Activated CD8-positive, alpha-beta memory T cell treated with anti-CD3 and anti-CD28 coated beads, Interleukin-2, amount 50 U/mL, for 24 hours (primary cell): ENCODE measurements at regions not wholly inside any gene's neighbourhood (a gene's known extent, or its start where the extent isn't known, plus 50 kb on each side); places are given as distances from the start of the nearest gene placed in this dataset.
"Not testable (repeated sequence)": the region's sequence is repeated elsewhere in the genome, so short reads cannot be mapped to it uniquely, and the experiment has no call there.

ENCODE experiments used
- DNase-seq: peaks from one replicate; pipeline ENCODE4 v3.0.0-alpha.2; 2020; ENCODE audit errors: extremely low read depth

DNA sequence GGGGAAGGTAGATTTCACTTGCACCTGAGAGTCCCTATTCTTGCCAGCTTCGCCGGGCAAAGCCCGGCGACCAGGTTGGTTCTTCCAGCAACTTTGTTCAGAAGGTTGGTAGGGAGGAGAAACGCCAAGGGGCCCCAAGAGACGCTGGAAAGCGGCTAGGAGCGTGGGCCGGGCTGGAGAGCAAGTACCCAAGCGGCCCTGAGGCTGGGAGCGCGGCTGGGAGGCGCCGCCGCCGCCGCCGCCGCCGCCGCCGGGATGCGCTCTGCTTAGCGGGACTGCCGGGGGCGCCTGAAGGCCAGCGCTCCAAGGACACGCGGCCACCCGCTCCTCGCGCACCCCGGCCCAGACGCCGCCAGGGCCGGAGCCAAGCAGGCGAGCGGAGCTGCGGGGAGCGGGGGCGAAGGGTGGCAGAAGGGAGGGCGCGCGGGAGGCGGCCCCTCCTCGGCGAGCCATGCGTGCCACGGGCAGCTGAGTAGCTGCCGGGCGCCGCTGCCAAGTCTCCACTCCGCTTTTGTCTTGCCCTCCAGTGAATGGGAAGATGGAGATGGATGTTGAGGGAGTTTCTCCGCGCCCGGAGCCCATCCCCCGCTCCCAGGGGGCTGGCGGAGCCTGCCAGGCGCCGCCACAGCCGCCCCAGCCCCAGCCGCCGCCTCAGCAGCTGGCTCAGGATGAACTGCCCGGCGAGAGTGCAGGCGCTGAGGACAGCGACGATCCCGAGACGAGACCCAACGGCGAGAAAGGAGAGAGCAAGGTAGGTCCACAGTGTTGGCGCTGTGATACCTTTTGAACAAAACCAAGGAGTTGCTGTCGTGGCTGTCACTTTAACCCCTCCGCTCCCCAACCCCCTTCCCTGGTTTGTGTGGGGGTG is 227.4 kb upstream of the AZI2 start:
- DNase-seq: no peak

DNA sequence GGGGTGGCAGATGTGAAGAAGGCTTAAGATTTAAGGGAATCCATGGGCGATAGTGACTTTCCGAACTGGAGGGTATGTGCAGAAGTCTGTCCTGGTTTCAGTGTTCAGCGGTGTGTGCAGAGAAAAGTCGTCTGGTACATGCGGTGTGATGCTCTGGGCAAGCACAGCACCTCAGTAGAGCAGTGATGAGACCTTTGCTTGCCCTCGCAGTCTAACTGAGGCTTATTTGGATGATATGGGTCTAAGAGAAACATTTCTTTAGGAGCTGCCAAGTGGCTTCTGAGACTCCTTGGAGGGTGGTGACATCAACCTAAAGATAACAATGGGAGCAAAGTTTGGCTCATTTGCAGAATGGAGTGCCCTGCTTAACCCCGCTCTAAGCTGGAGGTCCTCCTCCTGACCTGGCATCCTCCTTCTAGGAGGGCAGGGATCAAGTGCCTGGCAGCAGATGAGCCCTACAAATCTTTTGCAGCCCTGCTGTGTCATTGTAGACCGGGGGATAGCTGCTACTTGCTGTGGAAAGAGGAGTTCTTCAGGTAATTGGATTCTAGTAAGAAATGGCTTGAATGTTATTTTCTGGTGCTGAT is 228.1 kb upstream of the AZI2 start:
- no peak for DNase-seq

DNA sequence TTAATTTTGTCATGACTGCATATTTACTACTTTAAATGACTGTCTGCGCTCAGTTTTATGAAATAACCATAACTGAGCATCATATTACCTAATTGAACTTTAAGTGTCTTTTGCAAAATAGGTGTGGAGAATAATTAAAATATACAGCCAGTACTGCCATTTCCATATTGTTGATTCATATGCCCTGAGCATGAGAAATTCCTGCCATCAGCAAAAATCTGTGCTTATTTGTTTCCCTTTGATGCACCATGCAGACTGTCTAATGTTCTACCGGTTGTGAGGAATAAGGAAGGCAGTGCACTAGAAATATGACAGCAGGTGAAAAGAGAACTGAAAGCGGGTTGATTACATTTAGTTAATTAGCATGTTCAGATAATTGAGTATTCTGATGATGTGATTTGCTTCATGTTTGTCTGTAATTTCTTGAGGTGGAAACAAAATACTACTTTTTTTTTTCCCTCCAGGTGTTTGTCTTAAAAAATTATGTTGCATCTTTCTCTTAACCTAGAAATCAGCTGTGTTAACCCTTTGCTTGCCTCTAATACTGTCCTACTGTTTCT is 229.4 kb upstream of the AZI2 start:
- DNase-seq: no peak

DNA sequence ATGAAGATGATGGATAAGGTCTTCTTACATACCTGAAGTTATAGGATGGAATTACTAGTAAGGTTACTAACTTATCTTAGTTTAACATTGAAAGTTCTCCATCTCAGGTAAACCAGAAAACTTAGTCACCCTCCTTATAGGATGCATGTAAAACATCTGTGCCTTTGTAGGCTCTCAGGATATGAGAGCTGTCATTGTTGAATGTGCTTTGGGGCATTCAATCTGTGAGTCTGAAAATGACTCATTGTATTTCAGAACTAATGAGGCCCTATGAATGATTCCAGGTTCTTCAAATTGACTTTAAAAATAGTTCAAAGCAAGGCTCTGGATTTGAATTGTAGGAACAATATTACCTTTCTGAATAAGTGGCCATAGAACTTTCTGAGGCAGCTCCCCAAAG is 237.7 kb upstream of the AZI2 start:
- no peak for DNase-seq

DNA sequence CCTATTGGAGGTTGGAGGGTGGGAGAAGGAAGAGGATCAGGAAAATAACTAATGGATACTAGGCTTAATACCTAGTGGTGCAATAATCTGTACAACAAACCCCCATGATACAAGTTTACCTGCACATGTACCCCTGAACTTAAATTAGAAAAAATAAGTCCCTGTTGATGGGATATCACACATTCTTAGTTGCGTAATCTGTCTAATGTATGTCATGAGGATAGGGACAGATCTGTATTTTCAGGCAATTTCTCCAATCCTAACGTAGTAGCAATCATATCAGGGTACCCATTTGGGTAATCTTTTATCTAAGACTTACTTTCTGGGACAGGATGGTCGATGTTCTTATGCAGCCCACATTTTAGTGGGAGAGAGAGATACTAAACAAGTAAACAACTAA is 239.1 kb upstream of the AZI2 start:
- DNase-seq: no peak

DNA sequence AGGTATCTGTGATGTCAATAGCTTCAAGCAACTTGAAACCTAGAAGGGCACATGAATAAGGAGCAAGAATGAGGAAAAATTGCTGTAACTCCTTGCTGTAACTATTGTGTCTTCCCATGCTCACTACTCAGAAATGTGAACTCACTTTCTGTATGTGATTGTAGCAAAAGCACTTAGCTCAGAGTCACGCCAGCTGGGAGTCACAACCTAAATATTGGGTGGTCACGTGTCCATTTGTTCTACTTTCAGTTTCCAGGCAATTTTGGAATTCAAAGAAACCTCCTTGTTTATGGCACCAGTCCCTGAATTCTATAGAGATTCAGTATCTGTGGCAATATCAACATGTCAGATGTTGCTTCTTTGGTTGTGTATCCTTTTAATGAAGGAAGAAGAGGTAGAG is 241.6 kb upstream of the AZI2 start:
- DNase-seq: no peak

DNA sequence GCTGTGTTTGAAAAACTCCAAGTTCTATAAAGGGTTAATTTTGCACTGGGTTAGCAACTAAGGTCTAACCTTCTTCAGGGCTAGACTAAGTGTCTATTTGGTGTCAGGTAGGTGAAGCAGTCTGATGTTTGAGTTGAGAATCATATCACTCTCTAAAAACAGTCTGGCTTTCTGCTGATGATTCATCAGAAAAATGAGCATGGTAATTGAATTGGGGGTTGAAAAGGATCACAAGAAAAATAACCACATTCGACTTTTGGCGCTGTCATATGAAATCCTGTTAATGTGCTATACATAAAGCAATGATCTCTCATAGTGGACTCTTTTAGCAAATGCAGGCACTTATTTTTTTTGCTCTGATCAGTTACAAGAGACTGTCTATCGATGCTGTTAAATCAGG is 242.2 kb upstream of the AZI2 start:
- DNase-seq: no peak

DNA sequence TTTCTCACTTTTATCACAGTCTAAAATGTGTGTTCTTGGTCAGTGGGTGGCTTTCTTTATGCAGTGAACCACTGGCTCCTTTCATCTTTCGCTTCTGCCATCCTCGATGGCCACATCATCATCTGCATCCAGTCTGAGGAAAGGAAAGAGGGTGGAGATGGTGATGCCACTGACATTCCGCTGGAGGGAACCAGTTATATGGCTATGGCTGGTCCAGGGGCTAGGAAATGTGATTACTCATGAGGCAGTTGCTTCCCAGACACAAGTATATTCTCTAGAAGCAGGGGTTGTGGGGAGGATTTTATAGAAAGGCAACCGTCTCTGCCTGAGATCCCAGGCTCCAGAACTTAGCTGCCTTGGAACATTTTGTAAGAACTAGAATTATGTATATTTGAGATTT is 246.7 kb upstream of the AZI2 start:
- DNase-seq: no peak

DNA sequence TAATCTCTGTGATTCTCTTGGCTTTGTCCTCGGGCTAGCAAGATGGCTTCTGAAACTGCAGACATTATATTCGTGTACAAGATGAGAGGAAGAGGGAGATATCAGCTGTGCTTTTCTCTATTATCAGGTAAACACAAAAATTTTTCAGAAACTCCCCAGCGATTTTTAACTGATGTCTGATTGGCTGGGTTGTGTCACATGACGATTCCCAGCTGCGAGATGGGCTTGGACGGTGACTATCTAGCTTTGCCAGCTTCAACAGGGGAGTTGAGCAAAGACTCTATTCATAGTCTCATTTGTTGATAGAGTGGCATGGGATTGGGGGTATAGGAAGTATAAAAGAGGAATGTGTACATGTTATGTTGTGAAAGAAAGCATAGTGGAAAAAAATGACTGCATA is 248.8 kb upstream of the AZI2 start:
- no peak for DNase-seq

DNA sequence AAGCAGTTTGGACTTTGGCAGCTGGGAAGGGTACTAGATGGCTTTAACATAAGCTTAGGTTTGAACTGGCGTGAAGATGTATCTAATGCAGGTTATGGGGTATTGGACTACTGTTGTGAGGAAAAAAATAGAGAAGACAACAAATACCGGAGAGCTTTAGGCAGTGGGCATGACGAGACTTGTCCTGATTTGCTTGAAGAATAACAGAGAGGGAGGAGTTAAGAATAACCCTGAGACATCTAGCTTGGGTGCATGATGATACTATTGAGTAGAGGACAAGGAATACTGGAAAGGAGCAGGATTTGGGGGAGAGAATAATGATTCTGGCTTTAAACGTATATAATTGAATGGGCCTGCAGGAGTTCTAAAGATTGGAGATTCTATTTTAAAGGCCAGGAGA is 249.5 kb upstream of the AZI2 start:
- no peak for DNase-seq

DNA sequence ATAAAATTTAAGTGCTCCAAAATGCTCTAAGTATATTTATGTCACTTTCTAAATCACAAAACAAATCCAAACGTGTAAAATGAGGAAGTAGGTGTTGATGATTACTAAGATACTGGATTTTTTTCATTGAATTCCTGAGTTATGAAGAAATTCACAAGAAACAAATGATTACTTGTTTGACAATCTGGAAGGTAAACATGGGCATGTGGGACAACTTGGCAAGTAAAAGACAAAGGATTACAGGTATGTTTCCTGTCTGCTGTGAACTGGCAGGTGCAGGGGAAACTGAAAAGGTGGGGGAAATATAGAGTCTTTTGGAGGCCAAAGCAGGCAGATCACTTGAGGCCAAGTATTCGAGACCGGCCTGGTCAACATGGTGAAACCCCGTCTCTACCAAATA is 252.7 kb upstream of the AZI2 start:
- no peak for DNase-seq

DNA sequence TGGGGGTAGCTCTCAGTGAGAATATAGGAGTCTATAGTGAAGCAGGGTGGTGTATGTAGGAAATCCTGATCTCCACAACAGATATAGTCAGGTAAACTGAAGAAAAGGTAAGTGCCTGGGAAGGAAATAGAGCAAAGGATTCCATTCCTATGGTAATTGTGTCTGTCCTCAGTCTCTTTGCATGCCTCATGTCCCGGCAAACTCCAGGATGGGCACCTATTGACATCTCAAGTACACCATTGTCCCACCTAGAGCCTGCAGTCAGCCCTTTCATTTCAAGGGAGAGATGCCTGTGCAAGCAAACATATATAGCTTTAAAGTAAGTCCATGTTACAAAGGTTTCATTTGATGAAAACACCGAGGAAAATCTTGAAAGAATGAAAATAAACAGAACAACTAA is 257.7 kb upstream of the AZI2 start:
- DNase-seq: no peak

DNA sequence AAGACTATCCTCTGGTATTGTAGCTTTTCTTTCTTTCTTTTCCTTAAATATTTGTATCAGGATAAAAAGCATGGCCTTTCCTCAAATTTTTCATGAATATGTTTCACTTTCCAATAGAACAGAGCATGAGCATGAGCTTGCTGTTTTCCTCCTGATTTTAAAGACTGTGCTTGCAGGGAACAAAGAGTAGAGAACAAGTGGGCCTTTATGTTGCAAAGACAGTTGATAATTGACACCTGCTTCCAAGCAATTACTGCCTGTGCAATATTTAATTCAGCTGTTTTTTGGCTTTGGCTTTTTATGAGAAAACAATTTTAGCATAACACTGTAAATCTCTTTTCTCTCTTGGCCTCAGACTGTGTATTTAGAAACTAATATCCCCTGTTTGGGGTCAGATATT is 263.6 kb upstream of the AZI2 start:
- DNase-seq: no peak

DNA sequence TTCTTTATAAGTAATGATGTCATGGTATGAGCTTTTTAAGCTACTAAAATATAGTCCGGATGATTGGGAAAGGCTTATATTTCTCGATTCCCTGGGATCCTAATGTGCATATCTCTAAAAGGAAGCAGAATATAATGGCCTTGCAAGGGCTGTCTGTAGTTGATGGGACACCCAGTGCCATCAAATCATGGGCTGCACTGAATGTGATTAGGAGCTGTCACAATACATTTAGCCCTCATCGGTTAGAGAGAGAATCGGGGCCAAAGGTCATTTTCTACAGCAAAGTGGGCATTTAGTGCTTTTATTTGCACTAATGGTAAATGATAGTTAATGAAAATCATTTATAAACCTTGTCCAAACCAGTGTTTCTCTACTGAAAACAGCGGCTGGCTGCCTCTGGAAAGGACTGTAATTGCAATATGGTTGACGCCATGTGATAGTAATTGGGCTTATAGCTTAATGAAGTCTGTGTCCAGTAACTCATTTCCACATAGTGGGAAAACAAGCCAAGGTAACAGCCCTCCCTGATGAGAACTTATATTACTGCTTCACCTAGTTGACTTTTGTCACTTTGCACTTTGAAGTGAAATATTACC is 265.0 kb upstream of the AZI2 start:
- no peak for DNase-seq

DNA sequence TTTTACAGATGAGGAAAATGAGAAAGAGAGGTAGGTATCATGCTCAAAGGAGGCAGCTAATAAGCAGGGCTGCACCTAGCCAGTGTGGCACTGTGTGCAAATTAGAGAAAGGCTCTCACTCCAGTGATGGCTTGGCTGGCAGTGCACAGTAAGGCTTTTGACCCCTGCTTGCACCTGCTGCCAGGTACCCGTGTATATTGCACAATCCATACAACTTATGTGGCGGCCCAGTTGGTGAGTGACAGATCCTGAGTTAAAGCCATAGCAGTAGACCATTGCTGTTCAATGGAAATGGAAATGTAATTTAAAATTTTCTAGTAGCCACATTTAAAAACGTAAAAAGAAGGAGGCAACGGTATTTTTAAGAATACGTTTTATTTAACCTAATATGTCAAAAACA is 266.4 kb upstream of the AZI2 start:
- no peak for DNase-seq

DNA sequence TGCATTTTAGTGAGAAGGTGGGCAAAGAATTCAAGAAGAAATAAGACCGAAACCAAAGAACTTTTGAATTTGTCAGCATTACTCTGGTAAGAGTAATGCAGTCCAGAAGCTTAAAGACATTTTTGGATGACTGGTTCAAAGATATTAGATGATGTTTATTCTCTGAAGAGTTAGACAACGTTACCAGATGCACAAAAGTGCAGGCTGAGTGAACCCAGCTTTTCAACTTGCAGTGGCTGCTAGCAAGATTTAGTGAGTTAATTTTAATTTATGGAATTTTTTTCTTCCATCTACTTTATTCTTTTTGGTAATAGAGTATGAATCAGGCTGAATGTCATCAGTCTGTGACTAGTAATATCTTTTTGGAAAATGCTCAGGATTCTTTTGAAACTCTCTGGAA is 267.3 kb upstream of the AZI2 start:
- DNase-seq: no peak

DNA sequence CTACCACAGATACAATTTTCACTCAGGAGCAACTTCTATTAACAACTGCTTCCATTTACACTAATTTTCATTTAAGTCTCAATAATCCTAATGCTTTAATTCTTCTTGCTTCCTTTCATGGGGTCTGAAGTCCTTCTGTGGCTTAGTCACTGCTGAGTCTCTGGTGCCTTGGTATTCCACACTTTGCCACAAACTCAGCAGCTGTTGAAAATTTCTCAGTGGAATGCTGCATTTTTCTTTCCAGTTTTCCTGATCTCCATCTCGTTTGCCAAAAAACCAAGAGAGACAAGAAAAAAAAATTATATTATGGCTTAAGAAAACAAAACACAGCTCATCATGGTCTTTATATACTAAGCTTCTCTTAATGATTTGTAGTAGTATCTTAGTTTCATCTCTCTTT is 269.2 kb upstream of the AZI2 start:
- DNase-seq: no peak

DNA sequence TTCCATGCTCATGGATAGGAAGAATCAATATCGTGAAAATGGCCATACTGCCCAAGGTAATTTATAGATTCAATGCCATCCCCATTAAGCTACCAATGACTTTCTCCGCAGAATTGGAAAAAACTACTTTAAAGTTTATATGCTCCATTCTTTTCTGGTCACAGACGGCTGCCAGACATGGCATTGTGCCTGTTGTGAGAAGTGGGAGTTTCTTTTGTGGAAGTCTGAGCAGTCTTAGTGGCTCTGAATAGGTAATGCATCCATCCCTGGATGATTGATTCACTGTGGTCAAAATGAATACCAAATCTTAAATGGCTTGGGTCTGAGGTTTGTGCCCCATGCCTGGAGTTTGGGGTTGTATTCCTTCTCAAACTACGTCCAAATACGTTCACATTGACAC is 274.5 kb upstream of the AZI2 start:
- DNase-seq: no peak

DNA sequence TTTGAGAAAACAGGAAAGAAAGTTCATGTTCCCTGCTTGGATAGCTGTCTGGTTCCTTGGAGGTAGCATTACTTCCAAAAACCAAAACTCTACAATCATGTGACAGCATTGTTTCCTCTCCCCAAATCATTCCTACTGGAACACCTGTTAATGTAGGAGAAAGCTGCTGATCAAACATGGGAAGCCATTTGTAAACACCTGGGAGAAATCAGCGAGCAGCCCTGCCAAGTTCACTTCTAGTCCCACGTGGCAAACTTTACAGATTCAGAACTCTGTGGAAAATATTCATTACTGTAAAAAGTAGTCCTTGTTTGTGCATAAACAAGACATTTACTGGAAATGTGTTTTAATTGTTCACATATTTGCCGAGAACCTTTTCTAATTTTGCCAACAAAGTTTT is 275.5 kb upstream of the AZI2 start:
- no peak for DNase-seq

DNA sequence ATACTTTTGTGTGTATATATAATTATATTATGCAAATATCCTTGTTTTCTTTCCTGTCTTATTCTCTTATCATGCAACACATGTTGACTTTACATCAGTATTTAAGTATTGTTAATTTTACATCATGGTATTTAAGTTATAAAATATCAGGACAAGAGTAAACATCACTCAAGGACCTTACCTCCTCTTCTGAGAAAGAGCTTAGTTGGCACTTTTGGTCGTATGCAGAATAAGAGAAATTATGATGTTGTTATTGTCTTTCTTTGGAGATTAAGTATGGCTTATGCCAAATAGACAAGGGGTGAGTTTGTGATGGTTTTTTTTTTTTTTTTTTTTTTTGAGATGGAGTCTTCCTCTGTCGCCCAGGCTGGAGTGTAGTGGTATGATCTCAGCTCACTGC is 279.2 kb upstream of the AZI2 start:
- DNase-seq: not testable (repeated sequence)

DNA sequence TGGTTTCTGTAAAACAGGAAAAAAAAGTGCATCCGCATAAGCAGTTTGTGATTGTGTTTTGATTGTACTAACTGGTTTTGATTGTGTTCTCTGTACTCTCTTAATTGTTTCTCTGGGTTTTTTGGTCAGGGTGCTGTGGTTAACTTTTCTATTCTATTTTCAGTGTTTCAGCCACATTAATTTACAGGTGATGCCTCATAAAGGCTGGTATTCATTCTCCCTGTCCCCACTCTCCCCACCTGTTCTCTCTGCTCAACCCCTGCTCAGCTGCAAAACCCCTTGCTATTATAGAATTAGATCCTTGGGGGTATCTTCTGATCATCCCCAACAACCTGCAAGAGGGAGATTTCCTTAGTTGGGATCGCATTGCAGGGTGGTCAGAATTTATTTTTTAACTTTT is 285.4 kb upstream of the AZI2 start:
- no peak for DNase-seq

DNA sequence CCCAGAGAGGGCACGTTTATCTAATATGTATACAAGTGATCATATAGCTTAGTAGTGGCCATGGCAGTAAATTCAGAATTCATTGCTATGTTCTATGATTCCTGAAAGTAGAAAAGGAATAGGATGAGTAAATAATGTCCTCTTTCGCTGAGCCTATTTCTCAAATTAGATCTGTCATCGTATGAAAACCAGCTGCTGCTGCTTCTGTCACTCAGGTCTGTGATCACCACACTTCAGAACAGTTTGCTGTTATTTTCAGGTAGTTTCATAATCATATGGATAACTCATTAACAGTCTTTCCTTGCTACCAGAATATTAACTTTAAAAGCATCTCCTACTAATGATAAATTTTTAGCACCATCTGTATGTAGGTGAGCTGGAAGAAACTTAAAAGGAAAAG is 289.1 kb upstream of the AZI2 start:
- DNase-seq: no peak

DNA sequence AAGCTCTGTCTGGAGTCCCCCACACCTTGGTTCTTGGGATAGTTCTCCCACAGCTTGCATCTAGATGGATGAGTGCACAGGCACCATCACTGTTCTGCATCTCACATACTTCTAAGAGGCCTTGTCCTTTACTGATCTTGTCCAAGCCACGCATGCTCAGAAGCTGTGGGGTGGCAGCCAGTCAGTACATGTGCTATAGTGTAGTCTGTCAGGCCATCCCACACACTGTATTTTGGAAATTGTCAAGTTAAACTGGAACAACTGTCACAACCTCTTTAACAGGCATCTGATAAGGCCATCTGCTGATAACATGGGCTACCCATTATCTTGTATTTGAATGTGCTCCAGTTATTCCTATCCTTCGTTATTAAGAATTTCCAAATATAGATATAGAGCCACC is 296.5 kb upstream of the AZI2 start:
- DNase-seq: no peak
